ENCODE measurements at regions not wholly inside any gene's neighbourhood (a gene's known extent, or its start where the extent isn't known, plus 50 kb on each side); places are given as distances from the start of the nearest gene placed in this dataset.

DNA sequence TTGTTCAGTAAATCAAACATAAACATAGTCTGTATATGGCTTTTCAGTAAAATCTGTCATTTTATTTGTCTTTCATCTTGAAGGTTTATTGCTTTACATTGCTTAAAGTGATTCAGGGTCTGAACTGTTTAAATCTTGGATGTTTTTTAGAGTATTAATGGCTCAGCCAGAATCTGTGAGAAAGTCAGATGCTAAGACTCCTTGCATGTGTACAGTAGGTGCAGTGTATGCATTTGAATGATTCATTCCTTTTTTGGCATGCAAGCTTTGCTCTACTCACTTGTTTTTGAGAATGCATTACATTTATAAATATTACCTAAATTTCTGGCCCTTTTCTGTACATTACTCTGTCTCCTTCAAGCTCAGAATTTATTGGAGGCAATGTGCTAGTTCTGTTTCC, 271.0 kb upstream of the RIOK2 start:
- no peak for DNase-seq (ENCODE audit: extremely low read depth, insufficient read length)
- H3K4me3 ChIP-seq (replicated peaks; ENCODE audit: low read depth, low read length) = no peak overlapping the region
- TF ChIP-seq, protein P1, sequence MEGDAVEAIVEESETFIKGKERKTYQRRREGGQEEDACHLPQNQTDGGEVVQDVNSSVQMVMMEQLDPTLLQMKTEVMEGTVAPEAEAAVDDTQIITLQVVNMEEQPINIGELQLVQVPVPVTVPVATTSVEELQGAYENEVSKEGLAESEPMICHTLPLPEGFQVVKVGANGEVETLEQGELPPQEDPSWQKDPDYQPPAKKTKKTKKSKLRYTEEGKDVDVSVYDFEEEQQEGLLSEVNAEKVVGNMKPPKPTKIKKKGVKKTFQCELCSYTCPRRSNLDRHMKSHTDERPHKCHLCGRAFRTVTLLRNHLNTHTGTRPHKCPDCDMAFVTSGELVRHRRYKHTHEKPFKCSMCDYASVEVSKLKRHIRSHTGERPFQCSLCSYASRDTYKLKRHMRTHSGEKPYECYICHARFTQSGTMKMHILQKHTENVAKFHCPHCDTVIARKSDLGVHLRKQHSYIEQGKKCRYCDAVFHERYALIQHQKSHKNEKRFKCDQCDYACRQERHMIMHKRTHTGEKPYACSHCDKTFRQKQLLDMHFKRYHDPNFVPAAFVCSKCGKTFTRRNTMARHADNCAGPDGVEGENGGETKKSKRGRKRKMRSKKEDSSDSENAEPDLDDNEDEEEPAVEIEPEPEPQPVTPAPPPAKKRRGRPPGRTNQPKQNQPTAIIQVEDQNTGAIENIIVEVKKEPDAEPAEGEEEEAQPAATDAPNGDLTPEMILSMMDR (IDR thresholded peaks at IDR 0.05; ENCODE audit: insufficient read depth, low read length, poor library complexity, severe bottlenecking) = no peak
- H3K27me3 ChIP-seq (replicated peaks; ENCODE audit: control insufficient read depth, insufficient read depth, low read length) = no peaks in the 10 kb centered on the region
- H3K36me3 ChIP-seq (ENCODE audit: control insufficient read depth, insufficient read depth, low read length) = no peaks in the 10 kb centered on the region

DNA sequence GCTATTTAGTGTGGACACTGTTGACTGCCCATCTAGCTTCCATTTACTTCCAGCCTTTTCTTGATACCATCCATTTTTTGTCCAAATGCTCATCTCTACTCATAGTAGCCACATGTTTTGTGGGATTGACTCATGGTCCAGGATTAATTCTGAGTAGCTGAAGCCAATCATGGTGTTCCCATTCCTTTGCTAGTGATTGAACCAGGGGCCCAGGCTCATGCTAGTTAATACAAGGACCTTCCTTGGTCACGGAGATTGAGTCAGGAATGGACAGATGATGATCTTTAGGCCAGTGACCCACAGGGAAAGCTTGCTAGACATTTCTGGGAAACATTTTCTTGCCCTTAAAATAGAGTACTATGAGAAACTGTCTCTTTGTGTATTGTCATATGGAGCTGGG, 272.9 kb upstream of the RIOK2 start:
- TF ChIP-seq, protein P1 (IDR thresholded peaks at IDR 0.05; ENCODE audit: insufficient read depth, low read length, poor library complexity, severe bottlenecking) = no peak
- DNase-seq (ENCODE audit: extremely low read depth, insufficient read length) = no peak
- no peaks in the 10 kb centered on the region for H3K36me3 ChIP-seq (ENCODE audit: control insufficient read depth, insufficient read depth, low read length)
- no peak overlapping the region for H3K4me3 ChIP-seq (replicated peaks; ENCODE audit: low read depth, low read length)
- no peaks in the 10 kb centered on the region for H3K27me3 ChIP-seq (replicated peaks; ENCODE audit: control insufficient read depth, insufficient read depth, low read length)

DNA sequence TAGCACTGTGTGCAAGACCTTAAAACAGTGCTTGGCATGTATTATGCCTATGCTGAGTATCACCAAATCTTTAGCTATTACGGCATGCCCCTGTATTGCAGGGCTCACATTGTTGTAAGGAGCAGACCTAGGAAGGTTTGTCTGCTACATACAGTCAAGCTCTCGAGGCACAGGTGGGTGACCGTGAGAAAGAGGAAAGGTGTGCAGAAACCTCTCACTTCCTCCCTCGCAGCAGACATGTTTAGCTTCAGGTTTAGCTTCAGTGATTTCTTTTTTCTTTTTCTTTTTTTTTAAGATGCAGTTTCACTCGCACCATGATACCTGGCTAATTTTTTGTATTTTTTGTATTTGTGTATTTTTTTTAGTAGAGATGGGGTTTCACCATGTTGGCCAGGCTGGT, 275.8 kb upstream of the RIOK2 start:
- TF ChIP-seq, protein P1 (IDR thresholded peaks at IDR 0.05; ENCODE audit: insufficient read depth, low read length, poor library complexity, severe bottlenecking) = no peak
- peak; percentile 31 for DNase-seq (ENCODE audit: extremely low read depth, insufficient read length)
- H3K4me3 ChIP-seq (replicated peaks; ENCODE audit: low read depth, low read length) = no peak overlapping the region
- H3K36me3 ChIP-seq (ENCODE audit: control insufficient read depth, insufficient read depth, low read length) = no peaks in the 10 kb centered on the region
- no peaks in the 10 kb centered on the region for H3K27me3 ChIP-seq (replicated peaks; ENCODE audit: control insufficient read depth, insufficient read depth, low read length)

DNA sequence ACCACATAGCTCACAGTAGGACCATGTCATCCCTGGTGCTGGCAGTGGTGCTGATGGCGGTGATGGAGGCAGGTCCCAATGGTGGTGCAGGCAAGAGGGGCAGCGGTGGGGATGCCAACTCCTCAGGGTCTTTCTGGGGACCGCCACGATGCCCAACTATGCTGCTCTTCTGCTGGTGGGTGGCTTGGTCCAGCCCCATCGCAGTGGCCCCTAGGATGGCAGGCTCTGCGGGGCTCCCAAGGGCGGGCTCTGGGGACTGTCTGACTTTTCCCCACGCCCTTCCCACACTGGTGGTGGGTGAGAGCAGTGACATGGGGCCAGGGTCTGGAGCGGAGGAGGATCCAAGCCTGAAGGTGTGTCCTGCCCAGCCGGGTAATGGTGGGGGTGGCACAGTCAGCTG, 288.9 kb upstream of the RIOK2 start:
- no peak for DNase-seq (ENCODE audit: extremely low read depth, insufficient read length)
- TF ChIP-seq, protein P1 (IDR thresholded peaks at IDR 0.05; ENCODE audit: insufficient read depth, low read length, poor library complexity, severe bottlenecking) = no peak
- Histone ChIP-seq H3K27me3 (replicated peaks; ENCODE audit: control insufficient read depth, insufficient read depth, low read length) (no peaks in the 10 kb centered on the region), H3K4me3 (replicated peaks; ENCODE audit: low read depth, low read length) (no peak overlapping the region), H3K36me3 (ENCODE audit: control insufficient read depth, insufficient read depth, low read length) (no peaks in the 10 kb centered on the region)

DNA sequence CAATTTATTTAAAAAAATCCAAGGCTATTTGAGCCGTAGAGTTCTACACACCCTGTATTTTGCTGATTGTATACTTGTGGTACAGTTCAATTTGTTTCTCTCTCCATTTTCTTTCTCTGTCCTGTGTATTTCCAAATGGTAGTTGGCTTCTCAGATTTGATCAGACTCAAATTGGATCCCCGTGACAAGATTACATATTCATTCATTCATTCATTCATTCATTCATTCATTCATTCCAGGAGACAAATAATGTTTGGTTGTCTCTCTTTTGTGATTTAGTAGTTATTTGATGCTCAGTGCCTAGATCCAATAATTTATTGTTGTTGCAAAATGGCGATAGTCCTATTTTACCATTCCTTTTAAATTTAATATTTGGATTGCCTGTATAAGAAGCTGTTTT, 292.8 kb upstream of the RIOK2 start:
- TF ChIP-seq, protein P1 (IDR thresholded peaks at IDR 0.05; ENCODE audit: insufficient read depth, low read length, poor library complexity, severe bottlenecking) = no peak
- Histone ChIP-seq H3K27me3 (replicated peaks; ENCODE audit: control insufficient read depth, insufficient read depth, low read length) (no peaks in the 10 kb centered on the region), H3K36me3 (ENCODE audit: control insufficient read depth, insufficient read depth, low read length) (no peaks in the 10 kb centered on the region), H3K4me3 (replicated peaks; ENCODE audit: low read depth, low read length) (no peak overlapping the region)
- no peak for DNase-seq (ENCODE audit: extremely low read depth, insufficient read length)

DNA sequence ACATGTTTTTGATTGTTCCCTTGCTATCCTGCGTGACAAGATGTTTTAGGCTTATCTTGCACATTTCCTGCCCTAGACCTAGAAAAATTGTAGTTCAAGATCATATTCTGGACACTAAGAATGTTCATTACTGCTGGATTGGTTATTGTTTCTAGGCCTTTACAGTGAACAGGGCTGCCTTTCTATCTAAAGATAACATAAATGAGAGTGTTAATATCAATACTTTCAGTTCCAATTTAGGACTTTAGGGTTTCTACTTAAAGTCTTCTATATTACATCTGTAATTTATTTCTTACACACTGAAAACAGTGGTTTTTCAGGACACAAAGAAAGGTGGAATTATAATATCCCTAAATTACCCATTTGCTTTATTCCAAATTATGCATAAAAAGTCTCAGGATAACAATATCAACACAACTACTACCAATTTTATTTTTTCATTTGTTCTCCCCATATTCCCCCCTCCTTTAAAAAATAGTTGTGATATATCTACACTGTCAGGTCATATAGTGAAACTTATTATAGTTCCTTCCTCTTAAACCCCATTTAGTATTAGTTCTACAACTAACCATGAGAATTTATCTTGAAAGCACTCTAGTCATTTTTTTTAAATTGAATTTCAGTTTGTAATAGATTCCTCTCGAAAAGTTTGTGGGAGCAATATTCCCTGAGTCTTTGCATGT, 293.9 kb upstream of the RIOK2 start:
- Histone ChIP-seq H3K4me3 (replicated peaks; ENCODE audit: low read depth, low read length) (no peak overlapping the region), H3K27me3 (replicated peaks; ENCODE audit: control insufficient read depth, insufficient read depth, low read length) (no peaks in the 10 kb centered on the region), H3K36me3 (ENCODE audit: control insufficient read depth, insufficient read depth, low read length) (no peaks in the 10 kb centered on the region)
- TF ChIP-seq, protein P1 (IDR thresholded peaks at IDR 0.05; ENCODE audit: insufficient read depth, low read length, poor library complexity, severe bottlenecking) = no peak
- DNase-seq (ENCODE audit: extremely low read depth, insufficient read length) = peak; percentile 53
